B cell (primary cell): ENCODE measurements at regions not wholly inside any gene's neighbourhood (a gene's known extent, or its start where the extent isn't known, plus 50 kb on each side); places are given as distances from the start of the nearest gene placed in this dataset.

Experiments
- ATAC-seq: fragments of 200-7000 bp; cut with Tn5 transposase; one replicate; pipeline ENCODE4 v1.10.0; 2021; ENCODE audit warnings: low read depth, mild to moderate bottlenecking, moderate number of reproducible peaks, moderate library complexity
- CTCF ChIA-PET: fragments of 350-600 bp; sonication (Branson Sonifier 250); formaldehyde crosslinking; loops from one replicate; lab custom pipeline; 2021; ENCODE audit warnings: antibody characterized with exemption, inconsistent platforms; lab: Charles Lee
- POLR2A ChIA-PET: fragments of 350-600 bp; sonication (Branson Sonifier 250); formaldehyde crosslinking; loops from one replicate; lab custom pipeline; 2021; ENCODE audit warnings: antibody characterized with exemption; lab: Charles Lee
- DNase-seq: peaks from one replicate; pipeline ENCODE4 v3.0.0; 2013
- H2AFZ ChIP-seq: 2 replicates; pipeline ENCODE4 v1.6.1; 2012; ENCODE audit warnings: mild to moderate bottlenecking, low read depth, low read length; ENCODE audit not compliant: insufficient read depth, poor library complexity, severe bottlenecking
- H3K27ac ChIP-seq, 2 donors: 1 replicate in 1 of 2; 2 replicates in 1 of 2; pipeline ENCODE4 v1.5.1; 2012 to 2013; ENCODE audit warnings: low read length in 2 of 2, mild to moderate bottlenecking in 2 of 2, moderate library complexity in 1 of 2
- H3K27me3 ChIP-seq, 4 experiments: fragments of 200-600 bp in 1 of 4; sonication (generic) in 1 of 4; replicated peaks in 1 of 4; 1 replicate in 2 of 4; 2 replicates in 2 of 4; pipeline versions ENCODE4 v1.6.1 to v1.7.0; 2013 to 2016; ENCODE audit warnings: low read length in 3 of 4, mild to moderate bottlenecking in 2 of 4, mixed read lengths in 1 of 4, moderate library complexity in 1 of 4; ENCODE audit not compliant: insufficient read depth in 4 of 4, control insufficient read depth in 3 of 4; ENCODE audit errors: control extremely low read depth in 1 of 4
- H3K36me3 ChIP-seq, 2 experiments: replicated peaks in 1 of 2; 1 replicate in 1 of 2; 2 replicates in 1 of 2; pipeline versions ENCODE4 v1.6.1 to v1.7.1; 2013; ENCODE audit warnings: low read length in 1 of 2; ENCODE audit not compliant: insufficient read depth in 2 of 2, control insufficient read depth in 1 of 2; ENCODE audit errors: control extremely low read depth in 1 of 2, extremely low read depth in 1 of 2
- H3K4me1 ChIP-seq, 2 donors: fragments of 200-600 bp in 1 of 2; sonication (generic) in 1 of 2; 1 replicate in 1 of 2; 2 replicates in 1 of 2; pipeline versions ENCODE4 v1.5.1 to v1.6.1; 2013 to 2017; ENCODE audit warnings: low read length in 2 of 2; ENCODE audit not compliant: control insufficient read depth in 2 of 2, insufficient read depth in 2 of 2
- H3K4me2 ChIP-seq: replicated peaks from 2 replicates; pipeline ENCODE3; 2012; ENCODE audit warnings: mild to moderate bottlenecking, low read depth, low read length; ENCODE audit not compliant: poor library complexity, severe bottlenecking
- H3K4me3 ChIP-seq, 5 experiments: fragments of 200-600 bp in 1 of 5; sonication (generic) in 1 of 5; 1 replicate in 3 of 5; 2 replicates in 2 of 5; pipeline versions ENCODE4 v1.5.1 to v1.7.0; 2011 to 2016; ENCODE audit warnings: low read length in 4 of 5, mild to moderate bottlenecking in 4 of 5, low read depth in 2 of 5, control low read depth in 1 of 5, moderate library complexity in 1 of 5; ENCODE audit not compliant: insufficient read depth in 1 of 5; ENCODE audit errors: control extremely low read depth in 1 of 5, extremely low read depth in 1 of 5
- H3K79me2 ChIP-seq: fragments of 200-600 bp; sonication (generic); one replicate; pipeline ENCODE4 v1.6.0; 2016; ENCODE audit warnings: low read length; ENCODE audit not compliant: control insufficient read depth, insufficient read depth
- H3K9ac ChIP-seq: fragments of 200-600 bp; sonication (generic); 2 replicates; pipeline ENCODE4 v1.6.1; 2017; ENCODE audit warnings: mild to moderate bottlenecking, low read length, moderate library complexity
- H3K9me3 ChIP-seq, 3 donors: one replicate each; pipeline versions ENCODE4 v1.6.1 to v1.7.1; 2013; ENCODE audit warnings: low read length in 2 of 3; ENCODE audit not compliant: control insufficient read depth in 2 of 3, insufficient read depth in 1 of 3; ENCODE audit errors: control extremely low read depth in 1 of 3
- H4K20me1 ChIP-seq: 2 replicates; pipeline ENCODE4 v1.6.0; 2012; ENCODE audit warnings: mild to moderate bottlenecking, low read length; ENCODE audit not compliant: insufficient read depth, control insufficient read depth, poor library complexity, severe bottlenecking
- H3K27ac Mint-ChIP-seq: one replicate; pipeline ENCODE4 v1.8.0; 2021; ENCODE audit warnings: mixed read lengths
- H3K27me3 Mint-ChIP-seq: one replicate; pipeline ENCODE4 v1.8.0; 2021; ENCODE audit warnings: mixed read lengths
- H3K4me1 Mint-ChIP-seq: one replicate; pipeline ENCODE4 v1.8.0; 2021; ENCODE audit warnings: mixed read lengths
- H3K4me3 Mint-ChIP-seq: one replicate; pipeline ENCODE4 v1.8.0; 2021; ENCODE audit warnings: mixed read lengths
- H3K9me3 Mint-ChIP-seq: one replicate; pipeline ENCODE4 v1.8.0; 2022; ENCODE audit warnings: mixed read lengths; ENCODE audit not compliant: insufficient read depth
- CTCF ChIP-seq: fragments of 200-600 bp; IDR thresholded peaks from one replicate; pipeline ENCODE4 v1.8.0; 2022; ENCODE audit warnings: antibody characterized with exemption, mild to moderate bottlenecking
- EZH2 ChIP-seq: IDR thresholded peaks from 2 replicates; pipeline ENCODE4 v1.6.1; 2012; ENCODE audit warnings: borderline replicate concordance, low read depth, mild to moderate bottlenecking, moderate library complexity, low read length; ENCODE audit not compliant: insufficient read depth, poor library complexity, severe bottlenecking
- WGBS: methylation state at CpG from one replicate; pipeline ENCODE4 v1.1.5; 2013; ENCODE audit warnings: missing lambda C conversion rate; ENCODE audit not compliant: insufficient coverage; 5-methylcytosine and 5-hydroxymethylcytosine counted together
- intact Hi-C: fragments of 100-400 bp; cut with micrococcal nuclease; formaldehyde crosslinking; loops from one replicate; pipeline ENCODE4 v1.10.0; 2022

- H3K27ac ChIP-seq: no peak overlapping the region
- no peak overlapping the region for H3K4me2 ChIP-seq
- Mint-ChIP-seq H3K27me3 (peaks cover 4% of the 10 kb centered on the region), H3K4me3 (no peak overlapping the region), H3K27ac (no peak overlapping the region), H3K4me1 (no peaks in the 10 kb centered on the region), H3K9me3 (peaks cover 8% of the 10 kb centered on the region)
- DNase-seq: no peak
- no peak overlapping the region for H3K9ac ChIP-seq
- WGBS: 100% methylated on average over 1 of the region's 2 CpGs
- no peak overlapping the region for H2AFZ ChIP-seq
- POLR2A ChIA-PET: no interaction called here
- no peak for ATAC-seq
- H3K4me3 ChIP-seq: no peak overlapping the region
- H3K79me2 ChIP-seq: no peaks in the 10 kb centered on the region
- intact Hi-C loops: no loop called here
- peaks cover 0 to 10% (median 0%) of the 10 kb centered on the region in 3 donors for H3K9me3 ChIP-seq
- no peak for TF ChIP-seq EZH2
- no peak for TF ChIP-seq CTCF
- no peaks in the 10 kb centered on the region for H3K27me3 ChIP-seq
- CTCF ChIA-PET: no interaction called here
- H4K20me1 ChIP-seq: no peaks in the 10 kb centered on the region
- no peaks in the 10 kb centered on the region for H3K36me3 ChIP-seq
- H3K4me1 ChIP-seq: no peaks in the 10 kb centered on the region
Observed at GRCh38 chr16:9417898-9418297, 326.5 kb downstream of the HAPSTR1 start.

GRCh38 chr16:9419161-9419560, 327.7 kb downstream of the HAPSTR1 start:
- no peak overlapping the region for H2AFZ ChIP-seq
- H3K4me1 ChIP-seq: no peaks in the 10 kb centered on the region
- no peaks in the 10 kb centered on the region for H3K79me2 ChIP-seq
- H4K20me1 ChIP-seq: no peaks in the 10 kb centered on the region
- ATAC-seq: no peak
- intact Hi-C loops: no loop called here
- no peak overlapping the region for H3K4me2 ChIP-seq
- H3K27ac ChIP-seq: no peak overlapping the region
- peaks cover 8% of the 10 kb centered on the region for H3K9me3 Mint-ChIP-seq
- no peak overlapping the region for H3K9ac ChIP-seq
- no peak overlapping the region for H3K4me3 ChIP-seq
- H3K27me3 Mint-ChIP-seq: no peaks in the 10 kb centered on the region
- no peaks in the 10 kb centered on the region for H3K27me3 ChIP-seq
- no peak overlapping the region for H3K4me3 Mint-ChIP-seq
- no peaks in the 10 kb centered on the region for H3K36me3 ChIP-seq
- WGBS: no CpG with 5 or more reads among the region's 3 CpGs
- no peaks in the 10 kb centered on the region for H3K4me1 Mint-ChIP-seq
- no peak overlapping the region for H3K27ac Mint-ChIP-seq
- CTCF ChIA-PET: no interaction called here
- no peak for DNase-seq
- POLR2A ChIA-PET: no interaction called here
- TF ChIP-seq EZH2: no peak
- no peak for TF ChIP-seq CTCF
- peaks cover 0 to 10% (median 0%) of the 10 kb centered on the region in 3 donors for H3K9me3 ChIP-seq
